Lower lobe of right lung (tissue), 2 donors: ENCODE measurements at regions not wholly inside any gene's neighbourhood (a gene's known extent, or its start where the extent isn't known, plus 50 kb on each side); places are given as distances from the start of the nearest gene placed in this dataset.

Experiments used
- ATAC-seq, 2 donors: fragments of 200-7000 bp; cut with Tn5 transposase; one replicate each; pipeline ENCODE4 v1.9.1; 2020 to 2022; ENCODE audit warnings: mild to moderate bottlenecking in 2 of 2, moderate library complexity in 2 of 2
- DNase-seq: peaks from one replicate; pipeline ENCODE4 v3.0.0-alpha.2; 2020
- H3K27ac ChIP-seq: fragments of 200-600 bp; one replicate; pipeline ENCODE4 v1.8.0; 2022
- H3K27me3 ChIP-seq: fragments of 200-600 bp; one replicate; pipeline ENCODE4 v1.8.0; 2022; ENCODE audit warnings: low read depth
- H3K36me3 ChIP-seq: fragments of 200-600 bp; one replicate; pipeline ENCODE4 v1.8.0; 2022; ENCODE audit warnings: mild to moderate bottlenecking
- H3K4me1 ChIP-seq: fragments of 200-600 bp; one replicate; pipeline ENCODE4 v1.8.0; 2022
- H3K4me3 ChIP-seq: fragments of 200-600 bp; one replicate; pipeline ENCODE4 v1.8.0; 2022; ENCODE audit warnings: mild to moderate bottlenecking
- H3K9me3 ChIP-seq: fragments of 200-600 bp; one replicate; pipeline ENCODE4 v1.8.0; 2022
- intact Hi-C: fragments of 100-400 bp; cut with DNase I; formaldehyde crosslinking; loops from one replicate; pipeline ENCODE4 v1.11.0; 2022
- TF ChIP-seq, protein P1 (sequence below): fragments of 200-600 bp; IDR thresholded peaks from one replicate; pipeline ENCODE4 v1.8.0; 2022; ENCODE audit warnings: antibody characterized with exemption, mild to moderate bottlenecking
- donor health status: DM: no; HTN: yes; CAD: no; lungs with severe emphysema.

- H3K4me3 ChIP-seq, result no peak overlapping the region
- DNase-seq (no peak), ATAC-seq (no peak)
- H3K9me3 ChIP-seq, result no peaks in the 10 kb centered on the region
- H3K27me3 ChIP-seq, result no peaks in the 10 kb centered on the region
- no peaks in the 10 kb centered on the region for H3K4me1 ChIP-seq
- intact Hi-C loops, result no loop called here
- TF ChIP-seq, protein P1, sequence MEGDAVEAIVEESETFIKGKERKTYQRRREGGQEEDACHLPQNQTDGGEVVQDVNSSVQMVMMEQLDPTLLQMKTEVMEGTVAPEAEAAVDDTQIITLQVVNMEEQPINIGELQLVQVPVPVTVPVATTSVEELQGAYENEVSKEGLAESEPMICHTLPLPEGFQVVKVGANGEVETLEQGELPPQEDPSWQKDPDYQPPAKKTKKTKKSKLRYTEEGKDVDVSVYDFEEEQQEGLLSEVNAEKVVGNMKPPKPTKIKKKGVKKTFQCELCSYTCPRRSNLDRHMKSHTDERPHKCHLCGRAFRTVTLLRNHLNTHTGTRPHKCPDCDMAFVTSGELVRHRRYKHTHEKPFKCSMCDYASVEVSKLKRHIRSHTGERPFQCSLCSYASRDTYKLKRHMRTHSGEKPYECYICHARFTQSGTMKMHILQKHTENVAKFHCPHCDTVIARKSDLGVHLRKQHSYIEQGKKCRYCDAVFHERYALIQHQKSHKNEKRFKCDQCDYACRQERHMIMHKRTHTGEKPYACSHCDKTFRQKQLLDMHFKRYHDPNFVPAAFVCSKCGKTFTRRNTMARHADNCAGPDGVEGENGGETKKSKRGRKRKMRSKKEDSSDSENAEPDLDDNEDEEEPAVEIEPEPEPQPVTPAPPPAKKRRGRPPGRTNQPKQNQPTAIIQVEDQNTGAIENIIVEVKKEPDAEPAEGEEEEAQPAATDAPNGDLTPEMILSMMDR, result no peak
- no peak overlapping the region for H3K27ac ChIP-seq
- H3K36me3 ChIP-seq, result no peaks in the 10 kb centered on the region
These were observed 1118.2 kb downstream of the BRD1 start for GRCh38 chr22:48709453-48709852.

DNA sequence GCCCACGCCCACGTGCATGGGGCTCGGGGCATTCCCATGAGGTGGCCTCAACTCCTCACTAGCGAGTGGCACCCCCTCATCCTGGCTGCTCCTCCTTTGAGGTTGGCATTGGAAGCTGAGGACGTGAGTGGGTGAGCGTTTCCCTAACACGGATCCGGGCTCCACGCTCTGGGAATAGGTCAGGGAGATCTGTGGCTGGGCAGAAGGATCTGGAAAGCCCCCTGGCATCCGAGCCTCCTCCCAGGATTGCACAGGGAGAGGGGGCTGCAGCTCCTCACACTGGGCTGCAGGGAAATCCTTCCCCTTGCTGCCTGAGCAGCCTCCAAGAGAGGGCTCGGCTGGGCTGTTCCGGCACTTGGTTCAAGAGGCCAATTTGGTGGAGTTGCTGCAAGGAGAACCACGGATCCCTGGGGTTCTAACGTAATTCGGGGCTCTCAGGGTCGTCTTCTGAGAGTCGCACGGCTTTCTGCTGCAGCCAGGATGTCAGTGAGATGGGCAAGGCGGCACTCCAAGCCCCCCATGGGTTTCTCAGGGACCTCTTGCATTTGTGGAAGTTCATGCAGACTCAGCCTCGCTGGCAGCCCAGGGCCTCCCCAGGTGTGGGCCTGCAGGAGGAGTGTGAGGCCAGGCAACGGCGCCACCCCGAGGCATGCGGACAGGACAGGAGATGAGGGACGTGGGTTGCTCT is 1119.0 kb downstream of the BRD1 start:
- no peaks in the 10 kb centered on the region for H3K9me3 ChIP-seq
- H3K36me3 ChIP-seq, result no peaks in the 10 kb centered on the region
- H3K4me3 ChIP-seq, result no peak overlapping the region
- TF ChIP-seq, protein P1, result no peak
- no peak for ATAC-seq
- DNase-seq, result no peak
- no peaks in the 10 kb centered on the region for H3K27me3 ChIP-seq
- no peaks in the 10 kb centered on the region for H3K4me1 ChIP-seq
- no peak overlapping the region for H3K27ac ChIP-seq
- intact Hi-C loops, result no loop called here

DNA sequence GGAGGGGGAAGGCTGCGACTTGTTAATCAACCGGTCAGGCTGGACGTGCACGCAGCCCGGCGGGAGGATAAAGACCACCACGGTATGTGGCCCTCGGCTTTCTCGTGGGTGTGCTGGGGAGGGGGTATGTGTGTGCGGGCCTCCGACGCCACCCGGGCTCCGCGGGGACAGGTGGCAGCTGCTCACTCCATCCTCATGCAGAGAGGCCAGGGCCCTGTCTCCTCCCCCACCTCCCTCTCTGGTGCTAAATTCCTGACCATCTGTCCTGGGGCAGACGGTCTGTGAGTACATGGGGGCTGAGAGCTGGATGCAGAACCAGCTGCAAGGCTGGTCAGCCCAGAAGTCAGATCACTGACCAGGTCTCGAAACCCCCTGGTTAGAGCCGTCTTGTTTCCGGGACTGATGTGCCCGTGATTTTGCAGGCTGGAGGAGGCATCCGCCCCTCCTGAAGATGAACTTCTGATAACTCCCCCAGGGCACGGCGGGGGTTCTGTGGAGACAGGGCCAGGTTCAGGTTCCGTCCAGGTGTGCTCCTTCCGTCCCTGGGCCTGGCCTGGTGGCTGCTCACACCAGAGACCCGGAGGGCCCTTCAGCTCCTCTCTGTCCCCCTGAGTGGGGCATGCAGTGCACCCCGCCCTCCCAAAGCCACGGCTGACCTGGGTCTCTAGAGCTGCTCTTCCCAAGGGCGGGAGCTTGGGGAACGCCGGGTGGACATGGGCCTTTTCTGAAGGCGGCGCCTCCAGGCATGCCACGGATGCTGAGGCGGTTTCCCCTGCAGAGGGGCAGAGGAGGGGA is 1119.7 kb downstream of the BRD1 start:
- TF ChIP-seq, protein P1, result no peak
- DNase-seq (no peak), ATAC-seq (no peak)
- Histone ChIP-seq H3K4me1 (no peaks in the 10 kb centered on the region), H3K36me3 (no peaks in the 10 kb centered on the region), H3K27ac (no peak overlapping the region), H3K9me3 (no peaks in the 10 kb centered on the region), H3K4me3 (no peak overlapping the region), H3K27me3 (no peaks in the 10 kb centered on the region)
- intact Hi-C loops, result no loop called here

DNA sequence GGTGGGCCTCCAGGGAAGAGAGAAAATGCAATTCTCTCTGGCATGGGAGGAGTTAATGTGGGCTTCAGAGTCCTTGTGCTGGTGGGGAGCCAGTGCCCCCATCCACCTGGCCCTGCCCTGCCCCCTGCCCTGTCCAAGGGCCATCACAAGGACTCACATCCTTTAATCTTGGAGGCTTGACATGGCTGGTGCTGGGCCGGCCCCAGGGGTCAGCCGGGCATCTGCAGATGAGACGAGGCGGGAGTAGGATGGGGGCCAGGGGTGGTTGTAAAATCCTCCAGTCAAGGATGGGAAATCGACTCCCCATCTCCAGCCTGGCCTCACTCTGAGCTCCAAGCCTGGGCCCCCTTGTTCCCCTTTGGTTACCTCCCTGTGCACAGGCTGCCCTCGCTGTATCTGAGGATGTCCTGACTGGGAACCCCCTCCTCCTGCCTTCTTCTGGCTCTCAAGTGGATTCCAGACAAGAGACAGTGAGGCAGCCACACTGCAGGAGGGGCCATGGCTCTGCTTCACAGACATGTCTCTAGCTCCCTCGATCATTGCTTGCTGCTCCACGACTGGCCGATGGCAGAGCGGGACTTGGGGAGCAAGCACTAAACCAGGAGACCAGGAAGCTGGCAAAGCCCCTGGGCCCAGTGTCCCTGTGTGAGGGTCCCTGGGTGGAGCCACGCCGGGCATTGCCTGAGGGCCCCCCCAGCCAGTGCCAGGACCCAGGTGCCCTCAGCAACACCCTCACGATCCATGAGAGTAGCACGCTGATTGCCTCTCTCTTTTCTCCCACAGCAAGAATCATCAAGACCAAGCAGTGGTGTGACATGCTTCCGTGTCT is 1120.5 kb downstream of the BRD1 start:
- Histone ChIP-seq H3K27ac (no peak overlapping the region), H3K36me3 (no peaks in the 10 kb centered on the region), H3K27me3 (no peaks in the 10 kb centered on the region), H3K9me3 (no peaks in the 10 kb centered on the region), H3K4me3 (no peak overlapping the region), H3K4me1 (no peaks in the 10 kb centered on the region)
- intact Hi-C loops, result no loop called here
- no peak for ATAC-seq
- no peak for DNase-seq
- TF ChIP-seq, protein P1, result no peak

- Histone ChIP-seq H3K4me3 (no peak overlapping the region), H3K27ac (no peak overlapping the region), H3K9me3 (no peaks in the 10 kb centered on the region), H3K4me1 (no peaks in the 10 kb centered on the region), H3K27me3 (no peaks in the 10 kb centered on the region), H3K36me3 (no peaks in the 10 kb centered on the region)
- no peak for DNase-seq
- TF ChIP-seq, protein P1, result no peak
- ATAC-seq, result no peak
- intact Hi-C loops, result no loop called here
These were observed 1121.6 kb downstream of the BRD1 start for GRCh38 chr22:48705917-48706605.
